HepG2 (cell line): ENCODE measurements at regions not wholly inside any gene's neighbourhood (a gene's known extent, or its start where the extent isn't known, plus 50 kb on each side); places are given as distances from the start of the nearest gene placed in this dataset.

Experiments used
- ATAC-seq: fragments of 200-7000 bp; cut with Tn5 transposase; 3 replicates; pipeline ENCODE4 v1.9.1; 2020; ENCODE audit warnings: mild to moderate bottlenecking, moderate library complexity
- BruUV-seq: library from RNA; stranded (reverse); fragments of 400-500 nt; replicated peaks from 2 replicates; lab custom pipeline; 2021; lab: Mats Ljungman, UMichigan
- CTCF ChIA-PET: fragments of 300-600 bp; formaldehyde crosslinking; extraction: SDS; loops from one replicate; lab custom pipeline; 2021; ENCODE audit warnings: low total read pairs, inconsistent platforms, low intra/inter-chr PET ratio; lab: Yijun Ruan, JAX
- POLR2A ChIA-PET: fragments of 350-600 bp; sonication (Branson Sonifier 250); formaldehyde crosslinking; loops from one replicate; lab custom pipeline; 2020; ENCODE audit warnings: antibody characterized with exemption, inconsistent platforms; lab: Yijun Ruan, JAX
- DNase-seq: peaks from one replicate; pipeline ENCODE4 v3.0.0-alpha.2; 2015; ENCODE audit warnings: low spot score
- FAIRE-seq: peaks from 3 replicates; lab custom pipeline; 2011; peaks lifted over from hg19 to GRCh38; lab: Jason Lieb, UNC
- H2AFZ ChIP-seq: one replicate; pipeline ENCODE4 v1.6.1; 2011; ENCODE audit warnings: low read length, inconsistent platforms
- H3K27ac ChIP-seq: fragments of 300-600 bp; 3 replicates; pipeline ENCODE4 v1.8.0; 2011; ENCODE audit warnings: mixed run types, mild to moderate bottlenecking, mixed read lengths, low read length, inconsistent platforms; ENCODE audit not compliant: insufficient read depth; ENCODE audit errors: extremely low read length
- H3K27me3 ChIP-seq, 2 experiments: fragments of 200-600 bp in 1 of 2; 2 replicates in 1 of 2; 3 replicates in 1 of 2; pipeline versions ENCODE4 v1.6.0 to v1.8.0; 2011; ENCODE audit warnings: low read length in 2 of 2, mild to moderate bottlenecking in 2 of 2, moderate library complexity in 2 of 2, inconsistent platforms in 1 of 2; ENCODE audit not compliant: insufficient read depth in 2 of 2, control insufficient read depth in 1 of 2
- H3K36me3 ChIP-seq, 2 experiments: fragments of 200-600 bp in 1 of 2; replicated peaks in 1 of 2; 2 replicates in 1 of 2; 3 replicates in 1 of 2; pipeline versions ENCODE4 v1.5.1 to v1.8.0; 2011; ENCODE audit warnings: low read length in 2 of 2, inconsistent platforms in 1 of 2; ENCODE audit not compliant: insufficient read depth in 2 of 2, control insufficient read depth in 1 of 2
- H3K4me1 ChIP-seq: 2 replicates; pipeline ENCODE4 v1.5.1; 2012; ENCODE audit warnings: low read length, inconsistent platforms; ENCODE audit not compliant: insufficient read depth
- H3K4me2 ChIP-seq: 2 replicates; pipeline ENCODE4 v1.6.0; 2011; ENCODE audit warnings: low read depth, low read length, inconsistent platforms
- H3K4me3 ChIP-seq, 3 experiments: fragments of 200-600 bp in 1 of 3; sonication (generic), shearing (Covaris generic) in 1 of 3; replicated peaks in 1 of 3; 2 replicates each; pipeline ENCODE4 v1.5.1; 2011 to 2016; ENCODE audit warnings: low read length in 3 of 3, inconsistent platforms in 2 of 3, low read depth in 2 of 3, mild to moderate bottlenecking in 2 of 3, control low read depth in 1 of 3, mixed read lengths in 1 of 3; ENCODE audit not compliant: insufficient read depth in 1 of 3
- H3K79me2 ChIP-seq: one replicate; pipeline ENCODE4 v1.6.1; 2011; ENCODE audit warnings: low read length, inconsistent platforms; ENCODE audit not compliant: insufficient read depth
- H3K9ac ChIP-seq: 2 replicates; pipeline ENCODE4 v1.6.0; 2011; ENCODE audit warnings: mild to moderate bottlenecking, low read depth, low read length, inconsistent platforms; ENCODE audit not compliant: insufficient read depth
- H3K9me3 ChIP-seq: 2 replicates; pipeline ENCODE4 v1.5.1; 2012; ENCODE audit warnings: mild to moderate bottlenecking, low read length
- H4K20me1 ChIP-seq: 2 replicates; pipeline ENCODE4 v1.6.0; 2011; ENCODE audit warnings: inconsistent platforms, mild to moderate bottlenecking, low read length, moderate library complexity; ENCODE audit not compliant: insufficient read depth
- ATAD3A ChIP-seq: sonication (generic); formaldehyde crosslinking; IDR thresholded peaks from 2 replicates; pipeline ENCODE4 v1.4.0; 2020; ENCODE audit warnings: missing genetic modification reagents
- EEA1 ChIP-seq: sonication (generic); formaldehyde crosslinking; IDR thresholded peaks from 2 replicates; pipeline ENCODE4 v1.5.1; 2020; ENCODE audit warnings: mild to moderate bottlenecking, missing genetic modification reagents, borderline replicate concordance
- HNRNPK ChIP-seq: fragments of 200-400 bp; formaldehyde crosslinking; IDR thresholded peaks from 2 replicates; pipeline ENCODE4 v1.6.1; 2018; ENCODE audit warnings: low read length, low read depth, moderate library complexity, mild to moderate bottlenecking; ENCODE audit not compliant: poor library complexity, severe bottlenecking
- NR1H2 ChIP-seq: sonication (generic); formaldehyde crosslinking; IDR thresholded peaks from 2 replicates; pipeline ENCODE4 v1.8.1; 2022; ENCODE audit warnings: low read depth, missing genetic modification reagents, borderline replicate concordance
- ZBTB39 ChIP-seq: sonication (generic); formaldehyde crosslinking; IDR thresholded peaks from 2 replicates; pipeline ENCODE4 v1.5.0; 2020; ENCODE audit warnings: missing genetic modification reagents
- ZNF225 ChIP-seq: sonication (generic); formaldehyde crosslinking; IDR thresholded peaks from 2 replicates; pipeline ENCODE4 v1.4.0; 2020; ENCODE audit warnings: mild to moderate bottlenecking, missing genetic modification reagents
- ZNF713 ChIP-seq: sonication (generic); formaldehyde crosslinking; IDR thresholded peaks from 2 replicates; pipeline ENCODE4 v1.4.0; 2020; ENCODE audit warnings: mild to moderate bottlenecking, missing genetic modification reagents
- ZSCAN5A ChIP-seq: sonication (generic); formaldehyde crosslinking; IDR thresholded peaks from 2 replicates; pipeline ENCODE4 v1.8.0; 2022; ENCODE audit warnings: mild to moderate bottlenecking, missing genetic modification reagents, borderline replicate concordance
- WGBS: methylation state at CpG from one replicate; pipeline ENCODE4 v1.1.6; 2017; ENCODE audit warnings: low lambda C conversion rate; 5-methylcytosine and 5-hydroxymethylcytosine counted together
- in situ Hi-C: cut with HindIII; loops from 2 replicates; pipeline ENCODE4 v1.10.0; 2017; ENCODE audit warnings: low pct_unique_long_range_greater_than_20kb; ENCODE audit not compliant: extremely low pct_ligation_motif_present
- intact Hi-C: fragments of 100-400 bp; cut with micrococcal nuclease; formaldehyde crosslinking; loops from one replicate; pipeline ENCODE4 v1.10.0; 2022; ENCODE audit not compliant: unreplicated experiment
- TF ChIP-seq, protein P1 (sequence below): sonication (generic); formaldehyde crosslinking; conservative IDR thresholded peaks from 2 replicates; pipeline ENCODE4 v1.4.0; 2020; ENCODE audit warnings: missing genetic modification reagents
- TF ChIP-seq, protein P2 (sequence below): sonication (generic); formaldehyde crosslinking; IDR thresholded peaks from 2 replicates; pipeline ENCODE4 v1.4.0; 2020; ENCODE audit warnings: low read depth, mild to moderate bottlenecking, missing genetic modification reagents

GRCh38 chr15:70321172-70321819, 223.6 kb upstream of the TLE3 start (continued):
- no peak for TF ChIP-seq ZSCAN5A

- WGBS, result 19% methylated on average over 2 of the region's 2 CpGs
- no peak for ATAC-seq
These were observed 222.8 kb upstream of the TLE3 start for GRCh38 chr15:70320482-70320881.

More at GRCh38 chr15:70320482-70320881, 222.8 kb upstream of the TLE3 start:
- Histone ChIP-seq H4K20me1 (no peaks in the 10 kb centered on the region), H3K9me3 (no peaks in the 10 kb centered on the region), H3K36me3 (no peaks in the 10 kb centered on the region), H2AFZ (no peak overlapping the region), H3K27ac (no peak overlapping the region), H3K4me1 (no peaks in the 10 kb centered on the region), H3K27me3 (peaks cover 0 to 8% of the 10 kb centered on the region in 2 experiments; a peak in 4 of 5 replicates), H3K79me2 (no peaks in the 10 kb centered on the region), H3K4me2 (no peak overlapping the region), H3K9ac (no peak overlapping the region), H3K4me3 (no peak overlapping the region)
- in situ Hi-C loops (no loop called here), intact Hi-C loops (no loop called here)
- FAIRE-seq (no peak), DNase-seq (no peak)
- ChIA-PET POLR2A (no interaction called here), CTCF (no interaction called here)
- BruUV-seq, result no TSS peak
- TF ChIP-seq ZNF225 (CRISPR knock-in tag), result no peak
- TF ChIP-seq, protein P1, sequence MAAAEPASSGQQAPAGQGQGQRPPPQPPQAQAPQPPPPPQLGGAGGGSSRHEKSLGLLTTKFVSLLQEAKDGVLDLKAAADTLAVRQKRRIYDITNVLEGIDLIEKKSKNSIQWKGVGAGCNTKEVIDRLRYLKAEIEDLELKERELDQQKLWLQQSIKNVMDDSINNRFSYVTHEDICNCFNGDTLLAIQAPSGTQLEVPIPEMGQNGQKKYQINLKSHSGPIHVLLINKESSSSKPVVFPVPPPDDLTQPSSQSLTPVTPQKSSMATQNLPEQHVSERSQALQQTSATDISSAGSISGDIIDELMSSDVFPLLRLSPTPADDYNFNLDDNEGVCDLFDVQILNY, result no peak
- TF ChIP-seq EEA1 (CRISPR knock-in tag), result no peak
- no peak for TF ChIP-seq HNRNPK
- TF ChIP-seq ZBTB39 (CRISPR knock-in tag), result no peak
- no peak for TF ChIP-seq ZNF713 (CRISPR knock-in tag)
- no peak for TF ChIP-seq ATAD3A (CRISPR knock-in tag)
- TF ChIP-seq, protein P2, sequence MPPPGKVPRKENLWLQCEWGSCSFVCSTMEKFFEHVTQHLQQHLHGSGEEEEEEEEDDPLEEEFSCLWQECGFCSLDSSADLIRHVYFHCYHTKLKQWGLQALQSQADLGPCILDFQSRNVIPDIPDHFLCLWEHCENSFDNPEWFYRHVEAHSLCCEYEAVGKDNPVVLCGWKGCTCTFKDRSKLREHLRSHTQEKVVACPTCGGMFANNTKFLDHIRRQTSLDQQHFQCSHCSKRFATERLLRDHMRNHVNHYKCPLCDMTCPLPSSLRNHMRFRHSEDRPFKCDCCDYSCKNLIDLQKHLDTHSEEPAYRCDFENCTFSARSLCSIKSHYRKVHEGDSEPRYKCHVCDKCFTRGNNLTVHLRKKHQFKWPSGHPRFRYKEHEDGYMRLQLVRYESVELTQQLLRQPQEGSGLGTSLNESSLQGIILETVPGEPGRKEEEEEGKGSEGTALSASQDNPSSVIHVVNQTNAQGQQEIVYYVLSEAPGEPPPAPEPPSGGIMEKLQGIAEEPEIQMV (CRISPR knock-in tag), result no peak
- TF ChIP-seq NR1H2 (CRISPR knock-in tag), result no peak
